ENCODE measurements at regions not wholly inside any gene's neighbourhood (a gene's known extent, or its start where the extent isn't known, plus 50 kb on each side); places are given as distances from the start of the nearest gene placed in this dataset.

- ChIA-PET SMC1A (ENCODE audit: uncharacterized antibody, unreplicated experiment) (no interaction called here), RAD21 (ENCODE audit: unreplicated experiment) (no interaction called here), CTCF (no interaction called here), POLR2A (no interaction called here)
- H3K4me2 ChIP-seq (ENCODE audit: control insufficient read depth, insufficient read depth) = no peak overlapping the region
- intact Hi-C loops (cut with micrococcal nuclease; ENCODE audit: unreplicated experiment) (loop anchor here (10.0 kb wide), 1 partner anchor 577 kb away; no protein-coding TSS in a partner anchor), in situ Hi-C loops (cut with MboI) (no loop called here)
- H3K36me3 ChIP-seq (ENCODE audit: control insufficient read depth in 2 of 2, insufficient read depth in 2 of 2, low read length in 1 of 2) = no peaks in the 10 kb centered on the region
- no peaks in the 10 kb centered on the region for H3K27me3 ChIP-seq (replicated peaks in 1 of 2; ENCODE audit: control insufficient read depth in 2 of 2, insufficient read depth in 2 of 2, low read length in 1 of 2)
- no peaks in the 10 kb centered on the region for H3K79me2 ChIP-seq (ENCODE audit: control insufficient read depth, insufficient read depth, low read length)
- no peaks in the 10 kb centered on the region for H4K20me1 ChIP-seq (ENCODE audit: control insufficient read depth, insufficient read depth)
- H3K4me1 ChIP-seq (ENCODE audit: control insufficient read depth, insufficient read depth, low read length) = no peaks in the 10 kb centered on the region
- 0% methylated on average over 1 of the region's 1 CpG for WGBS (ENCODE audit: insufficient coverage, insufficient replicate concordance, low lambda C conversion rate, missing lambda C conversion rate)
- no TSS peak for BruUV-seq (replicated peaks)
- no peak for ATAC-seq
- no peak overlapping the region for H2AFZ ChIP-seq (ENCODE audit: control insufficient read depth, low read depth, low read length)
- H3K27ac ChIP-seq (ENCODE audit: control insufficient read depth, insufficient read depth) = no peak overlapping the region
- TF ChIP-seq RAD21 (IDR thresholded peaks at IDR 0.05; ENCODE audit: insufficient read depth, low read depth, low read length) = no peak
- TF ChIP-seq ZBTB40 (IDR thresholded peaks at IDR 0.05; ENCODE audit: borderline replicate concordance) = no peak
- no peak for TF ChIP-seq YY1 (IDR thresholded peaks at IDR 0.05; ENCODE audit: low read depth, low read length)
- no peak for TF ChIP-seq CBX3 (IDR thresholded peaks at IDR 0.05; ENCODE audit: borderline replicate concordance, low read depth)
- no peak for TF ChIP-seq E2F4 (IDR thresholded peaks at IDR 0.05; ENCODE audit: low read depth, low read length)
- no peak for TF ChIP-seq CTCF (IDR thresholded peaks at IDR 0.05 in 2 of 3, conservative IDR thresholded peaks at IDR 0.05 in 1 of 3; ENCODE audit: control insufficient read depth in 2 of 3, extremely low read depth in 1 of 3, insufficient read depth in 1 of 3, low read depth in 3 of 3, low read length in 3 of 3)
- no peaks in the 10 kb centered on the region for H3K9me3 ChIP-seq (replicated peaks; ENCODE audit: control insufficient read depth, insufficient read depth, low read length)
- DNase-seq (ENCODE audit: low read depth, low spot score) = no peak
- H3K9ac ChIP-seq (ENCODE audit: control insufficient read depth, insufficient read depth, low read length) = no peak overlapping the region
- H3K4me3 ChIP-seq = no peak overlapping the region
- no peak for FAIRE-seq
These were observed 97.7 kb upstream of the PDHA2 start for GRCh38 chr4:95742179-95742578.

Data from GM12878 (cell line).